Bronchial epithelial cell (primary cell): ENCODE measurements at regions not wholly inside any gene's neighbourhood (a gene's known extent, or its start where the extent isn't known, plus 50 kb on each side); places are given as distances from the start of the nearest gene placed in this dataset.
"Not testable (repeated sequence)": the region's sequence is repeated elsewhere in the genome, so short reads cannot be mapped to it uniquely, and the experiment has no call there.

Source experiments
- DNase-seq: peaks from one replicate; pipeline ENCODE4 v3.0.0-alpha.2; 2010; ENCODE audit warnings: low read depth
- FAIRE-seq: peaks from 2 replicates; lab custom pipeline; 2011; peaks lifted over from hg19 to GRCh38; lab: Jason Lieb, UNC
- H3K27me3 ChIP-seq: 2 replicates; pipeline ENCODE4 v1.5.1; 2011; ENCODE audit warnings: low read length; ENCODE audit not compliant: control insufficient read depth, insufficient read depth
- H3K36me3 ChIP-seq: 2 replicates; pipeline ENCODE4 v1.5.1; 2011; ENCODE audit warnings: low read length; ENCODE audit not compliant: control insufficient read depth, insufficient read depth
- H3K4me3 ChIP-seq: 2 replicates; pipeline ENCODE4 v1.5.1; 2011; ENCODE audit warnings: mild to moderate bottlenecking, low read depth, low read length, control low read depth
- CTCF ChIP-seq: IDR thresholded peaks from 2 replicates; pipeline ENCODE4 v1.5.1; 2011; ENCODE audit warnings: mild to moderate bottlenecking, moderate library complexity, low read length, control low read depth, inconsistent platforms; ENCODE audit not compliant: insufficient read depth, severe bottlenecking

DNA sequence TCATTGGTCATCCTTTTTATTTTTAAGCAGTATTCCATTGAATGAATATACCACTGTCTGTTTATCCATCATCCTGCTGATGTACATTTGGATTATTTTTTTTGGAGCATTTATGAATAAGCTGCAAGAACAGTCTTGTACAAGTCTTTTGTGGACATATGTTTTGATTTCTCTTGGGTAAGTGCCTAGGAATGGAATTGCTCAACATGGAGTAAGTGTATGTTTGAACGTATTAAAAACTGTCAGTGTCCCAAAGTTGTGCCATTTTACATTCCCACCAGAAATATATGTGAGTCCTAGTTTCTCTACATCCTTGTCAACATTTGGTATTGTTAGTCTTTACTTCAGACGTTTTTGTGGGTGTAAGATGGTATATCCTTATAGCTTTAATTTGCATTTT lies 287.0 kb upstream of the POF1B start:
- DNase-seq (peak; percentile 4), FAIRE-seq (no peak)
- Histone ChIP-seq H3K4me3 (no peak overlapping the region), H3K36me3 (no peaks in the 10 kb centered on the region), H3K27me3 (no peaks in the 10 kb centered on the region)
- no peak for TF ChIP-seq CTCF

DNA sequence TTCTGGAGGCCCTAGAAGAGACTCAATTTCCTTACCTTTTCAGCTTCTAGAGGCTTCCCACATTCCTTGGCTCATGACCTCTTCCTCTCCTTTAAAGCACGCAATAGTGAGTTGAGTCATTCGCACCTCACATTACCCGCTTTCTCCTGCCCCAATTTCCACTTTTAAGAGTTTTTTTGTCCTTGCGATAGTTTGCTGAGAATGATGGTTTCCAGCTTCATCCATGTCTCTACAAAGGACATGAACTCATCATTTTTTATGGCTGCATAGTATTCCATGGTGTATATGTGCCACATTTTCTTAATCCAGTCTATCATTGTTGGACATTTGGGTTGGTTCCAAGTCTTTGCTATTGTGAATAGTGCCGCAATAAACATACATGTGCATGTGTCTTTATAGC lies 284.5 kb upstream of the POF1B start:
- not testable (repeated sequence) for H3K36me3 ChIP-seq, H3K4me3 ChIP-seq, H3K27me3 ChIP-seq, DNase-seq, FAIRE-seq

DNA sequence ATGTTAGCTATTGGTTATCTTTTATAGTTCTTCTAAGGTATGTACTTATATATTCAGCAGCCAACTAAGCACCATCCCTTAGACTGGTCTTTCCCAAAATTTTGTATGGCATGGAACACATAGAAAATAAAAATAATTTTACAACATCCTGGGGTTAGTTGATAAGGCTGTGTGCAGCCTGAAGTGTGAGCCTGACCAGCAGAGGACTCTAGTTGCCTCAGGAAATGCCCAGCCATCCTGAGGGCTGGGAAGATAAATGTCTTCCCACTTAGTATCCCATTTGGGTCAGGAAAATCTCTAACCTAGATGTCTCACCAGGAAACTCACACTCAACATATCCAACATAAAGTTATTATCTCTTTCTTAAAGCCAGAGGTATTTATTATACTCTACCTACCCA lies 251.4 kb upstream of the POF1B start:
- TF ChIP-seq CTCF: no peak
- FAIRE-seq (no peak), DNase-seq (no peak)
- Histone ChIP-seq H3K4me3 (no peak overlapping the region), H3K27me3 (no peaks in the 10 kb centered on the region), H3K36me3 (no peaks in the 10 kb centered on the region)

DNA sequence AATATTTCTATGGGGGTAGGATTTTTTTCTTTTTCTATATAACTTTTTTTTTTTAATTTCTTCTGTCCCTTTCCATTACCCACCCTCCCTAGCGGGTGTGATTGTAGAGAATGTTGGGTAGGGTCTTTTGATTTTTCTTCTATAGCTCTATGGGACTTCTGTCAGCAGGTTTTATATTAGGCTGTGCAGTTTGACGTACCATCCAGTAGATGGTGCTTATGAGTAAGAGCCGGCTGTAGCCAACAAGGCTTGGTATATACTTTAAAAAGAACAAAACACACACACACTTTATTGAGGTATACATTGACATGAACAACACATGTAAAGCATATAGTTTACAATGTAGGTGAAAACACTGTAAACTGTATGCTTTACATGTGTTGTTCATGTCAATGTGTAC lies 247.9 kb upstream of the POF1B start:
- no peaks in the 10 kb centered on the region for H3K27me3 ChIP-seq
- H3K4me3 ChIP-seq: no peak overlapping the region
- DNase-seq (peak; percentile 4), FAIRE-seq (no peak)
- H3K36me3 ChIP-seq: no peaks in the 10 kb centered on the region
- peak; percentile 24 for TF ChIP-seq CTCF

DNA sequence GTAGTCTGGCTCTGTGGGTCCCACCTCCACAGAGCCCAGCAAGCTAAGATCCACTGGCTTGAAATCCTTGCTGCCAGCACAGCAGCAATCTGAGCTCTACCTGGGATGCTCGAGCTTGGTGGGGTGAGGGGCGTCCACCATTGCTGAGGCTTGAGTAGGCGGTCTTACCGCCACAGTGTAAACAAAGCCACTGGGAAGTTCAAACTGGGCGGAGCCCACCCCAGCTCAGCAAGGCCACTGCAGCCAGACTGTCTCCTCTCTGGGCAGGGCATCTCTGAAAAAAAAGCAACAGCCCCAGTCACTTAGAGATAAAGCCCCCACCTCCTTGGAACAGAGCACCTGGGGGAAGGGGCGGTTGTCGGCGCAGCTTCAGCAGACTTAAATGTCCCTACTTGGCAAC lies 243.2 kb upstream of the POF1B start:
- TF ChIP-seq CTCF: no peak
- FAIRE-seq: no peak
- Histone ChIP-seq H3K36me3 (no peaks in the 10 kb centered on the region), H3K27me3 (no peaks in the 10 kb centered on the region), H3K4me3 (no peak overlapping the region)
- DNase-seq: no peak

GRCh38 chrX:85620466-85620865 lies 241.0 kb upstream of the POF1B start:
- no peaks in the 10 kb centered on the region for H3K27me3 ChIP-seq
- no peak for TF ChIP-seq CTCF
- FAIRE-seq: no peak

More at GRCh38 chrX:85620466-85620865, 241.0 kb upstream of the POF1B start:
- H3K36me3 ChIP-seq: no peaks in the 10 kb centered on the region
- no peak for DNase-seq
- no peak overlapping the region for H3K4me3 ChIP-seq
